ENCODE measurements at regions not wholly inside any gene's neighbourhood (a gene's known extent, or its start where the extent isn't known, plus 50 kb on each side); places are given as distances from the start of the nearest gene placed in this dataset.

GRCh38 chr2:47271054-47272000 lies 95.0 kb upstream of the CALM2 start:
- DNase-seq, result no peak
- intact Hi-C loops (cut with DNase I), result loop anchor here (5.0 kb wide), 2 partner anchors 41 to 224 kb away; no protein-coding TSS in a partner anchor

- DNase-seq, result no peak
- intact Hi-C loops (cut with DNase I), result loop anchor here (5.0 kb wide), 2 partner anchors 42 to 223 kb away; no protein-coding TSS in a partner anchor
These were observed 94.1 kb upstream of the CALM2 start for GRCh38 chr2:47270421-47270820.

DNA sequence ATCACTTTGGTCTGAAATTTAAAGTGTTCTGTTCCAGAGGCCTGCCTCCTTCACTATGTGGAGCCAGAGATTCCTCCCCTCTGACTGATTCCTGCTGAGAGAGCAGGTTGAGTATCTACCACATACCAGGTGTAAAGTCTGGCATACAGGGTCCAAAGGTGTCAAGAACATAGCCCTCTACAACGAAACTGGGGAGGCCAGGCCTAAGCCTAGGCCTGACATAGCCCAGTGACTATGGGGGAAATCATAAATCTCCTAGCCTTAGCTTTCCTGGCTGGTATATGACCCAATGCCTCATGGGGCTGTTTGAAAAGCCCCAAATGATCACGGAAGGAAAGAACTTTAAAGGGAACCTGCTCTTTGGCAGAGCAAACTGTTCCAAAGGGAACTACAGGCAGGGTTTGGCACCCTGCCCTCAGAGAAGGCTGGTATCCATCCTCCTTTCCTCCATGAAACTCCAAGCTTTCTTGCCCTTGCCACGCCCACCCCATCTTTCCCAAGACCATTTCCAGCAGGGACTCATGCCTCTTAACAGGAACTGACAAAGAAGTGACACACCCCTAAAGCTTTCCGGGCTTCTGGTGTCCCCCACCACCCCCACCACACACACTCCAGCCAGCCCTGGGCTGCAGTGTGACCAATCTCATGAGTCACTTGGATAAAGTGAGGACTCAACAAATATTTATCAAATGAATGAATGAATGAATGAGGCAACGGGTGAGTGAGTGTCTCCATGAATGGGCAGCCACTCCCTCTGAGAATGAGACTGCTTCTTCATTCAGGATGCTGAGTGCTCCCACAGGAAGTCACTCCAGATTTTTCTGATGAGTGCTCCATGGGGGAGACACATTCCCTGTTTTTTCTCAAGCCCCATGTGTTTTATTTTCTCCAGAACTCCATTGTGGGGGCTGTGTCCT lies 93.3 kb upstream of the CALM2 start:
- intact Hi-C loops (cut with DNase I), result loop anchor here (5.0 kb wide), 2 partner anchors 43 to 222 kb away; no protein-coding TSS in a partner anchor
- peak in 4 of 42 donors; percentile 21 to 51 (median 36) for DNase-seq

GRCh38 chr2:47267711-47268086 lies 91.4 kb upstream of the CALM2 start:
- DNase-seq, result no peak
- intact Hi-C loops (cut with DNase I), result no loop called here

DNA sequence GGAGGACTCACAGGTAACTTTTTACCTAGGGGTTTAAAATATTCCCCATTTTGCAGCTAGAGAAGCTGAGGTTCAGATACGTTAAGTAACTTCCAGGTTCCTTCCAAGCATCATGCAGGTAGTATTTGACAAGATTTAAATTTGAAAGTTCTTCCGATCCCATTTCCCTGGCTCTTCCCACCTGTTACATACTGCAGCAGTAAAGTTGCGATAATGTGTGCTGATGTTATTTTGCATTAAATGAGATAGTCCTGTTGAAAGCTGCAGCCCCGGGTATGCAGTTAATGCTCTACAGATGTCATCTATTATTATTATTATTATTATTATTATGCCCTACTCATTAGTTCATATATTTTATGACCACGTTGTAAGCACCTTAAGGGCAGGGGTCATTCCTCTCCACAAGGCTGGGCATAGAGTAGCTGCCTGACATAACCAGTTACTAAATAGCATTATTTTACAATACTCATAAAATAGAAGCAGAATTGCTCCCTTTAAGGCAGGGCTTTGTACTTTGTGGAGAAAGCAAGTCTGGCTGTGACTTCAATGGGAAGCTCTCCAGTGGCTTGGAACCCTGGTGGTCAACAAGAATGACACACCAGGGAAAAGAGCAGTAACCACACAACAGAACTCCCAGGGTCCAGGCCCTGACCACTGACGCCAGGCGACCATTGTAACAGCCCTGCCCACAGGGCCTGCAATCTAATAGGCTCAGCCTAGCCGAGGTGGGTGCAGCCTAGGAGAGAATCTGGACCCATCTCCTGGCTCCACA lies 90.8 kb upstream of the CALM2 start:
- DNase-seq, result no peak
- intact Hi-C loops (cut with DNase I), result no loop called here

GRCh38 chr2:47265751-47266231 lies 89.5 kb upstream of the CALM2 start:
- intact Hi-C loops (cut with DNase I), result no loop called here
- no peak for DNase-seq

GRCh38 chr2:47265158-47265557 lies 88.8 kb upstream of the CALM2 start:
- peak in 16 of 42 donors; percentile 27 to 64 (median 39) for DNase-seq
- intact Hi-C loops (cut with DNase I), result no loop called here

- intact Hi-C loops (cut with DNase I), result no loop called here
- no peak for DNase-seq
These were observed 88.4 kb upstream of the CALM2 start for GRCh38 chr2:47264686-47265085.

DNA sequence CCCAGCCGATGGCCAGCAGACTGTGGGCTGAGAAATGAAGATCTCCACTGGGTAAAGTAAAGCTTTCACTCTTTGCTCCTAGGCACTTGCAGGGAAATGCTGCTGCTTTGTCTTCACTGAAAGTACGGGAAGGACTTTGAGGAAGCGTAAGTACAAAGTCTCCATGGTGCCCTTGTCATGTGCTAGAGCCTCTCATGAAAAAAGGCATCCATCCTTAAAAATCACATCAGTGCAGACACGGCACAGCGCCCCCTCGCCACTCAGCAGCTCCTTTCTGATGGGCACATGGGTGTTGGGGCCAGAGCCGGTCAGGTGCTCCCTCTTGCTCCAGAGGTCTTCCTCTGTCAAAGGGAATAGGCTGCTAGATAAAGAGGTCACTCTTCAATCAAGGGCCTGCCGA lies 87.8 kb upstream of the CALM2 start:
- peak in 36 of 42 donors; percentile 27 to 77 (median 52) for DNase-seq
- intact Hi-C loops (cut with DNase I), result no loop called here

DNA sequence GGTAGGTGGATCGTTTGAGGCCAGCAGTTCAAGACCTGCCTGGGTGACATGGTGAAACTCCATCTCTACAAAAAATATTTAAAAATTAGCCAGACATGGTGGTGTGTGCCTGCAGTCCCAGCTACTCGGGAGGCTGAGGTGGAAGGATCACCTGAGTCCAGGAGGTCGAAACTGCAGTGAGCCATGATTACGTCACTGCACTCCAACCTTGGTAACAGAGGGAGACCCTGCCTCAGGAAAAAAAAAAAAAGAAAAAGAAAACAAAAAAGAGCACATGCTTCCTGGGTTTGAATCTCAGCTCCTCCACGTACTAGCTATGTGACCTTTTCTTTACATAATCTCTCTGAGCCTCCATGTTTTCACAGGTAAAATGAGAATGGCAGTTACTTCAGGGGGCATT lies 86.3 kb upstream of the CALM2 start:
- no peak for DNase-seq
- intact Hi-C loops (cut with DNase I), result no loop called here

- no peak for DNase-seq
- intact Hi-C loops (cut with DNase I), result no loop called here
These were observed 84.7 kb upstream of the CALM2 start for GRCh38 chr2:47260971-47261370.

GRCh38 chr2:47259829-47260228 lies 83.5 kb upstream of the CALM2 start:
- intact Hi-C loops (cut with DNase I), result no loop called here
- DNase-seq, result no peak

DNA sequence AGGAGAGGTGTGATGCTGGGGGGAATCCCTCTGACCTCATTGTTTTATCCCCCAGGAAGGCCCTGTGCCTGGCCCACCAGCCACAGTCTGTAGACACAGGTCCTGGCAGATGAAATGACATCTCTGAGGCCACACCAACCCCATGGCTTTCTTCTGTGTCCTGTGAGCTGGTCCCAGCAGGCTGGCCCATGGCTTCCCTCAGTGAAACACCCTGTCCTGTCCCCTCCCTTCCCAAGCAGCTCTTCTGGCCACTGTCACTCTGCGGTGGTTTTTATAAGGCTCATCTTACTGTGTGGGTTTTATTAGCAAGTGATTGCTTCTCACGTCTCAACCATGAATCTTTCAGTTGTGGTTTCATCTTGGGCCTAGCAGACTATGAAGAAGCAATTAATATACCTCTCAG lies 81.6 kb upstream of the CALM2 start:
- intact Hi-C loops (cut with DNase I), result no loop called here
- no peak for DNase-seq

DNA sequence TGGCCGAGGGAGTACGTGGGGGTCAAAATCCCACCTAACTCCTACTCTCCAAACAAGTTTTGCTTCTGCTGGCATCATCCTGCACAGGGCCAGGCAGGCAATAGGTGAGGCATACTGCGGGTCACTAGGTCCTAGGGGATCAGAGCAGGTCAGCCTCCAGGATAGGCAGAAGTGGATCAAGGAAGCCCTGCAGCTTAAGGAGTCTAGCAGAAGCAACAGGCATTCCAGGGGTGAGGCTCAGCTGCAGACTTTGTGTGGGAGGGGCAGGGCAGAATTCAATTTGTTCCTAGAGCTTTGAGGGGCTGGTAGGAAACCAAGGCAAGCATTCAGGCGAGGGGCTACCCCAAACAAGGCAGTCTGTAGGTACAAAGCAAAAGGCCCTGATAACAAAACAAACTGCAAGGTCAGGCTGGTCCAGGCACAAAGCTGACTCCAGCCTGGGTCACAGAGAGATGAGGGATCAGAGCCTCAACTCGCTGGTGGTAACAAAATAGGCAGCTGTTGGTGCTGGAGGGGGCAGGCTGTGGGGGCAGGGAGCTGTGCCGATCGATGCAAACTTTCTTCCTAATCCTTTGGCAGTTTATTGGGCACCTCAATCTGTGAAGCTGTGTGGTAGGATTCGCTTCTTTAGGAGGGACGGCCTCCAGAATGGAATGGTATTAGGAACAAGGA lies 80.2 kb upstream of the CALM2 start:
- DNase-seq, result no peak
- intact Hi-C loops (cut with DNase I), result no loop called here

DNA sequence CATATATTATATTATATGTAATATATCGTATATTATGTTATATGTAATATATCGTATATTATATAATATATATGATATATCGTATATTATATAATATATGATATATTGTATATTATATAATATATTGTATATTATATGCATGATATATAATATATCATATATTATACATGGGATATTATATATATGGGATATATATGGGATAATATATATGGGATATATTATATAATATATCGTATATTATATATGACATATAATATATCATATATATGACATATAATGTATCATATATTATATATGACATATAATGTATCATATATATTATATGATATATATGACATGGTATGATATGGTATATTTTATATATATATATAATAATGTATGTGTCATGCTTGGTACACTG lies 79.5 kb upstream of the CALM2 start:
- intact Hi-C loops (cut with DNase I), result no loop called here
- DNase-seq, result no peak

DNA sequence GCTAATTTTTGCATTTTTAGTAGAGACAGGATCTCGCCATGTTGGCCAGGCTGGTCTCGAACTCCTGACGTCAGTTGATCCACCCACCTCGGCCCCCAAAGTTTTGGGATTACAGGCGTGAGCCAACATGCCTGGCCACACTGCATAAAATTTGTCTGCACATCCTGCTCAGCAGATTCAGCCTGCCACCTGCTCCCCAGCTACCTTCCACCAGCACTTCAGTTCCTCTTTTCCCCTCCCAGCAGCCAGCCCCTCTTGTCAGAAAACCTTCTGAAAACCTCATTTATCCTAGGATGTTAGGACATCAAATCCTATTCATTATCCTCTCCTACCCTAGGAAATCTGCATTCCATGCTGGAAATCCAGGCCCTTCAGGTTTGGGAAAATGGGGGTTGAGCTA lies 78.2 kb upstream of the CALM2 start:
- intact Hi-C loops (cut with DNase I), result no loop called here
- no peak for DNase-seq

DNA sequence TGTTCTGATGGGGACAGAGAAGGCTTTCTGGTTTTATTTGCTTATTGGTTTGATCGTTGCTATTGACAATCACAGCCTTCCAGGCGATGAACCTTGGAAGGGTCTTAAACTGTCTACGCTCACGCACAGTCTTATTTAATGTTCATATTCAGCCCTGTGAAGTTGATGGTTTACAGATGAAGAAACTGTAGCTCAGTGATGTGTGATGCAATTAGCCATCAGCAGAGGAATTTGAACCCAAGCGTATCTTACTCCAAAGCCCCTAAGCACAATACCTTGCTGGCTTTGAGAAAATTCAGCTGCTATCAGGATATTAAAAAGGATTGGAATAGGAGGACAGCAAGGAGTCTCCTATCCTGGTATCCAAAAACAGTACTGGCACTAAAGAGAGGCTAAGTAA lies 77.1 kb upstream of the CALM2 start:
- intact Hi-C loops (cut with DNase I), result no loop called here
- DNase-seq, result no peak

- no peak for DNase-seq
- intact Hi-C loops (cut with DNase I), result no loop called here
These were observed 75.0 kb upstream of the CALM2 start for GRCh38 chr2:47251404-47251675.
